HCT116 (cell line): ENCODE measurements at regions not wholly inside any gene's neighbourhood (a gene's known extent, or its start where the extent isn't known, plus 50 kb on each side); places are given as distances from the start of the nearest gene placed in this dataset.

ENCODE experiments used
- ATAC-seq: fragments of 200-7000 bp; cut with Tn5 transposase; 2 replicates; pipeline ENCODE4 v1.9.1; 2020; ENCODE audit warnings: mild to moderate bottlenecking, moderate library complexity
- BruUV-seq: library from RNA; stranded (reverse); fragments of 400-500 nt; replicated peaks from 2 replicates; lab custom pipeline; 2021; lab: Mats Ljungman, UMichigan
- CTCF ChIA-PET: fragments of 300-600 bp; sonication (Branson Sonifier 250); formaldehyde crosslinking; loops from one replicate; lab custom pipeline; 2021; ENCODE audit warnings: antibody characterized with exemption; lab: Charles Lee
- POLR2A ChIA-PET: fragments of 300-600, 350-600 bp; sonication (Branson Sonifier 250); formaldehyde crosslinking; loops from one replicate; lab custom pipeline; 2021; ENCODE audit warnings: antibody characterized with exemption; lab: Charles Lee
- RAD21 ChIA-PET, 2 experiments: fragments of 300-600 bp; sonication (Branson Sonifier 250); formaldehyde crosslinking; loops; one replicate each; lab custom pipeline; 2023; ENCODE audit warnings: low total read pairs in 2 of 2; ENCODE audit not compliant: uncharacterized antibody in 2 of 2, unreplicated experiment in 2 of 2, low non-redundant PET in 1 of 2; lab: Charles Lee
- DNase-seq: peaks from one replicate; pipeline ENCODE4 v3.0.0-alpha.2; 2010; ENCODE audit warnings: low read depth, low spot score
- H2AFZ ChIP-seq: fragments of 200-600 bp; shearing (Covaris generic), sonication (generic); 2 replicates; pipeline ENCODE4 v1.6.1; 2017; ENCODE audit warnings: low read depth, mixed run types, mixed read lengths, antibody characterized with exemption, low read length; ENCODE audit not compliant: poor library complexity, severe bottlenecking
- H3K27ac ChIP-seq: 2 replicates; pipeline ENCODE4 v1.5.1; 2012; ENCODE audit warnings: low read depth, low read length
- H3K27me3 ChIP-seq: fragments of 200-600 bp; sonication (generic); 2 replicates; pipeline ENCODE4 v1.6.1; 2016; ENCODE audit warnings: mixed run types, low read length, mixed read lengths; ENCODE audit not compliant: insufficient read depth
- H3K36me3 ChIP-seq, 2 experiments: fragments of 200-500 bp in 1 of 2; fragments of 200-600 bp in 1 of 2; sonication (Bioruptor generic) in 1 of 2; sonication (generic) in 1 of 2; 2 replicates each; pipeline versions ENCODE4 v1.5.1 to v1.6.1; 2014 to 2016; ENCODE audit warnings: low read length in 2 of 2, inconsistent platforms in 1 of 2, mixed read lengths in 1 of 2, mixed run types in 1 of 2; ENCODE audit not compliant: insufficient read depth in 2 of 2, control insufficient read depth in 1 of 2
- H3K4me1 ChIP-seq, 2 experiments: fragments of 200-600 bp in 1 of 2; sonication (generic) in 1 of 2; 2 replicates each; pipeline versions ENCODE4 v1.5.1 to v1.6.1; 2012 to 2017; ENCODE audit warnings: low read length in 2 of 2, inconsistent platforms in 1 of 2, mild to moderate bottlenecking in 1 of 2, mixed read lengths in 1 of 2, mixed run types in 1 of 2, moderate library complexity in 1 of 2; ENCODE audit not compliant: insufficient read depth in 2 of 2, control insufficient read depth in 1 of 2
- H3K4me2 ChIP-seq: fragments of 200-600 bp; sonication (generic); 2 replicates; pipeline ENCODE4 v1.6.1; 2017; ENCODE audit warnings: mixed run types, low read length, mixed read lengths
- H3K4me3 ChIP-seq, 2 experiments: fragments of 200-600 bp in 1 of 2; sonication (generic) in 1 of 2; replicated peaks in 1 of 2; 2 replicates each; pipeline ENCODE4 v1.5.1; 2011 to 2016; ENCODE audit warnings: low read length in 2 of 2, control low read depth in 1 of 2, low read depth in 1 of 2, mild to moderate bottlenecking in 1 of 2, mixed read lengths in 1 of 2, mixed run types in 1 of 2
- H3K79me2 ChIP-seq: fragments of 200-600 bp; sonication (generic); 2 replicates; pipeline ENCODE4 v1.6.1; 2017; ENCODE audit warnings: mild to moderate bottlenecking, mixed run types, low read length, moderate library complexity, mixed read lengths; ENCODE audit not compliant: insufficient read depth
- H3K9ac ChIP-seq: fragments of 200-600 bp; sonication (generic); 2 replicates; pipeline ENCODE4 v1.6.1; 2016; ENCODE audit warnings: low read length, mixed read lengths
- H3K9me2 ChIP-seq: fragments of 200-600 bp; sonication (generic), shearing (Covaris generic); 2 replicates; pipeline ENCODE4 v1.6.1; 2017; ENCODE audit warnings: mixed run types, mild to moderate bottlenecking, moderate library complexity; ENCODE audit not compliant: insufficient read depth
- H3K9me3 ChIP-seq, 2 experiments: fragments of 200-500 bp in 1 of 2; fragments of 200-600 bp in 1 of 2; sonication (Bioruptor generic) in 1 of 2; sonication (generic) in 1 of 2; 2 replicates each; pipeline ENCODE4 v1.6.1; 2014 to 2017; ENCODE audit warnings: low read length in 2 of 2, mixed read lengths in 2 of 2, inconsistent platforms in 1 of 2, low read depth in 1 of 2, mild to moderate bottlenecking in 1 of 2, mixed run types in 1 of 2, moderate library complexity in 1 of 2; ENCODE audit not compliant: control insufficient read depth in 1 of 2, insufficient read depth in 1 of 2
- H4K20me1 ChIP-seq: fragments of 200-600 bp; sonication (generic), shearing (Covaris generic); 2 replicates; pipeline ENCODE4 v1.6.1; 2017; ENCODE audit warnings: mixed run types, mild to moderate bottlenecking, moderate library complexity; ENCODE audit not compliant: insufficient read depth
- ATF3 ChIP-seq: IDR thresholded peaks from 2 replicates; pipeline ENCODE4 v1.6.1; 2012
- CBX3 ChIP-seq: IDR thresholded peaks from 2 replicates; pipeline ENCODE4 v1.6.1; 2012; ENCODE audit warnings: low read depth
- CEBPB ChIP-seq: IDR thresholded peaks from 2 replicates; pipeline ENCODE4 v1.6.1; 2012; ENCODE audit warnings: low read depth
- CTCF ChIP-seq, 3 experiments: fragments of 200-600 bp in 1 of 3; sonication (generic) in 1 of 3; IDR thresholded peaks in 2 of 3; conservative IDR thresholded peaks in 1 of 3; 2 replicates each; pipeline ENCODE4 v1.5.1; 2012 to 2017; ENCODE audit warnings: low read depth in 2 of 3, low read length in 2 of 3, antibody characterized with exemption in 1 of 3, borderline replicate concordance in 1 of 3, control low read depth in 1 of 3, mild to moderate bottlenecking in 1 of 3, mixed read lengths in 1 of 3, mixed run types in 1 of 3, moderate library complexity in 1 of 3; ENCODE audit not compliant: insufficient read depth in 1 of 3
- EGR1 ChIP-seq: IDR thresholded peaks from 2 replicates; pipeline ENCODE4 v1.6.1; 2012; ENCODE audit warnings: low read depth
- ELF1 ChIP-seq: IDR thresholded peaks from 2 replicates; pipeline ENCODE4 v1.6.1; 2012; ENCODE audit warnings: low read depth, borderline replicate concordance
- EZH2 ChIP-seq: fragments of 200-600 bp; sonication (generic); IDR thresholded peaks from 2 replicates; pipeline ENCODE4 v1.6.1; 2017; ENCODE audit warnings: antibody characterized with exemption, mixed run types
- FOSL1 ChIP-seq: IDR thresholded peaks from 2 replicates; pipeline ENCODE4 v1.6.1; 2012; ENCODE audit warnings: low read depth
- JUND ChIP-seq: IDR thresholded peaks from 2 replicates; pipeline ENCODE4 v1.6.1; 2012
- POLR2AphosphoS5 ChIP-seq: IDR thresholded peaks from 2 replicates; pipeline ENCODE4 v1.6.1; 2011; ENCODE audit warnings: mild to moderate bottlenecking, low read depth, low read length, moderate library complexity
- REST ChIP-seq: IDR thresholded peaks from 2 replicates; pipeline ENCODE4 v1.6.1; 2012; ENCODE audit warnings: low read depth
- SP1 ChIP-seq: IDR thresholded peaks from 2 replicates; pipeline ENCODE4 v1.6.1; 2012; ENCODE audit warnings: low read depth
- SRF ChIP-seq: IDR thresholded peaks from 2 replicates; pipeline ENCODE4 v1.6.1; 2012; ENCODE audit warnings: low read depth
- ZFX ChIP-seq: fragments of 450-650 bp; IDR thresholded peaks from 2 replicates; pipeline ENCODE4 v1.6.1; 2017
- ZNF274 ChIP-seq: fragments of 200-500 bp; sonication (Bioruptor generic); IDR thresholded peaks from 2 replicates; pipeline ENCODE4 v1.6.1; 2014; ENCODE audit warnings: mild to moderate bottlenecking, low read depth, low read length, inconsistent platforms
- intact Hi-C: fragments of 100-400 bp; cut with micrococcal nuclease; formaldehyde crosslinking; loops from 2 replicates; pipeline ENCODE4 v1.10.0; 2022

- no peaks in the 10 kb centered on the region for H3K36me3 ChIP-seq
- ChIA-PET CTCF (no interaction called here), RAD21 (no interaction called here), POLR2A (no interaction called here)
- no peaks in the 10 kb centered on the region for H3K79me2 ChIP-seq
- no peak overlapping the region for H2AFZ ChIP-seq
- no peaks in the 10 kb centered on the region; a peak in 1 of 4 replicates for H3K9me3 ChIP-seq
- BruUV-seq: no TSS peak
- DNase-seq (no peak), ATAC-seq (no peak)
- H3K9ac ChIP-seq: no peak overlapping the region
- no peaks in the 10 kb centered on the region for H4K20me1 ChIP-seq
- H3K9me2 ChIP-seq: no peaks in the 10 kb centered on the region
- no peaks in the 10 kb centered on the region for H3K4me1 ChIP-seq
- intact Hi-C loops: no loop called here
- H3K4me3 ChIP-seq: no peak overlapping the region
- H3K27ac ChIP-seq: no peak overlapping the region
- no peak overlapping the region for H3K4me2 ChIP-seq
- H3K27me3 ChIP-seq: no peaks in the 10 kb centered on the region
- no peak for TF ChIP-seq ZNF274
- no peak for TF ChIP-seq EZH2
- no peak for TF ChIP-seq CEBPB
- no peak for TF ChIP-seq EGR1
- TF ChIP-seq CTCF (IDR thresholded peaks at IDR 0.05 in 2 of 3, conservative IDR thresholded peaks at IDR 0.05 in 1 of 3; ENCODE audit: borderline replicate concordance in 1 of 3, insufficient read depth in 1 of 3, low read depth in 2 of 3, low read length in 2 of 3): no peak
- no peak for TF ChIP-seq JUND
- TF ChIP-seq ELF1: no peak
- no peak for TF ChIP-seq FOSL1
- no peak for TF ChIP-seq ZFX
- TF ChIP-seq POLR2AphosphoS5: no peak
- TF ChIP-seq CBX3: no peak
Measured at GRCh38 chr15:97009031-97009431, 678.5 kb downstream of the NR2F2 start.

GRCh38 chr15:97012986-97013385 is 682.5 kb downstream of the NR2F2 start:
- intact Hi-C loops: no loop called here
- no peaks in the 10 kb centered on the region for H3K79me2 ChIP-seq
- no peaks in the 10 kb centered on the region for H3K36me3 ChIP-seq
- ChIA-PET CTCF (no interaction called here), RAD21 (no interaction called here), POLR2A (no interaction called here)
- no peak overlapping the region for H3K9ac ChIP-seq
- H3K27ac ChIP-seq: no peak overlapping the region
- H3K4me1 ChIP-seq: no peaks in the 10 kb centered on the region
- no peaks in the 10 kb centered on the region for H4K20me1 ChIP-seq
- H3K9me3 ChIP-seq: no peaks in the 10 kb centered on the region; a peak in 1 of 4 replicates
- H3K4me3 ChIP-seq: no peak overlapping the region
- H3K4me2 ChIP-seq: no peak overlapping the region
- H3K27me3 ChIP-seq: no peaks in the 10 kb centered on the region
- no TSS peak for BruUV-seq
- no peak for ATAC-seq
- no peak overlapping the region for H2AFZ ChIP-seq
- H3K9me2 ChIP-seq: no peaks in the 10 kb centered on the region
- TF ChIP-seq ATF3 (no peak), REST (no peak), SRF (no peak), SP1 (no peak), EGR1 (no peak)
- DNase-seq: no peak
